HFFc6 (cell line): ENCODE measurements at regions not wholly inside any gene's neighbourhood (a gene's known extent, or its start where the extent isn't known, plus 50 kb on each side); places are given as distances from the start of the nearest gene placed in this dataset.

Source experiments
- DNase-seq: peaks from one replicate; pipeline ENCODE4 v3.0.0-alpha.2; 2018
- H3K27ac Mint-ChIP-seq: 2 replicates; pipeline ENCODE4 v1.8.0; 2020; ENCODE audit warnings: mild to moderate bottlenecking, mixed read lengths
- H3K27me3 Mint-ChIP-seq: 2 replicates; pipeline ENCODE4 v1.8.0; 2021; ENCODE audit warnings: mild to moderate bottlenecking, moderate library complexity, mixed read lengths; ENCODE audit not compliant: insufficient read depth
- H3K36me3 Mint-ChIP-seq: 2 replicates; pipeline ENCODE4 v1.8.0; 2021; ENCODE audit warnings: low read depth, mixed read lengths
- H3K4me1 Mint-ChIP-seq: 2 replicates; pipeline ENCODE4 v1.8.0; 2020; ENCODE audit warnings: low read depth, mixed read lengths
- H3K4me3 Mint-ChIP-seq: 2 replicates; pipeline ENCODE4 v1.8.0; 2020; ENCODE audit warnings: mild to moderate bottlenecking, moderate library complexity, mixed read lengths
- H3K9me3 Mint-ChIP-seq: 2 replicates; pipeline ENCODE4 v1.8.0; 2020; ENCODE audit warnings: mild to moderate bottlenecking, mixed read lengths
- TF ChIP-seq, protein P1 (sequence below): fragments of 200-600 bp; sonication (generic); IDR thresholded peaks from 2 replicates; pipeline ENCODE4 v1.5.0; 2021; ENCODE audit warnings: antibody characterized with exemption, mild to moderate bottlenecking

DNA sequence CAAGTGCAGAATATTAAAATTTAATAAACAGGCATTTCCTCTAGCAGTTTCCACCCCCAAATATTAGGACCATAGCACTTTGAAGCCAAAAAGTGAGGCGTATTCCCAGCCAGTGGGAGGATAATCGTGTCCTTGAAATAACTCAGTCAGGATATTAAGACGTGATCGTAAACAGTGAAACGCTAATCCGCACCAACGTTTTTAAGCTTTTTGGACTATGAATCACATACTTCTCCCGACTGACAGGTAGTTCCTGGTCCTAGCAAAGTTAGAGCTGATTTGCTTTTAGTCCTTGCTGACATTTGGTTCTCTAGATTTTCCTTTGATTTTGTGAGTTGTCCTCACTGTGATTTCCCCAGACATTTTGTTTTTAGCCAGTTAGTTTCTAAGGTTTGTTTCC lies 197.1 kb upstream of the ARHGAP20 start:
- Mint-ChIP-seq H3K9me3 (no peaks in the 10 kb centered on the region), H3K36me3 (no peaks in the 10 kb centered on the region), H3K27ac (no peak overlapping the region), H3K4me3 (no peak overlapping the region), H3K4me1 (peaks cover 25% of the 10 kb centered on the region), H3K27me3 (peaks cover 22% of the 10 kb centered on the region)
- no peak for DNase-seq
- TF ChIP-seq, protein P1, sequence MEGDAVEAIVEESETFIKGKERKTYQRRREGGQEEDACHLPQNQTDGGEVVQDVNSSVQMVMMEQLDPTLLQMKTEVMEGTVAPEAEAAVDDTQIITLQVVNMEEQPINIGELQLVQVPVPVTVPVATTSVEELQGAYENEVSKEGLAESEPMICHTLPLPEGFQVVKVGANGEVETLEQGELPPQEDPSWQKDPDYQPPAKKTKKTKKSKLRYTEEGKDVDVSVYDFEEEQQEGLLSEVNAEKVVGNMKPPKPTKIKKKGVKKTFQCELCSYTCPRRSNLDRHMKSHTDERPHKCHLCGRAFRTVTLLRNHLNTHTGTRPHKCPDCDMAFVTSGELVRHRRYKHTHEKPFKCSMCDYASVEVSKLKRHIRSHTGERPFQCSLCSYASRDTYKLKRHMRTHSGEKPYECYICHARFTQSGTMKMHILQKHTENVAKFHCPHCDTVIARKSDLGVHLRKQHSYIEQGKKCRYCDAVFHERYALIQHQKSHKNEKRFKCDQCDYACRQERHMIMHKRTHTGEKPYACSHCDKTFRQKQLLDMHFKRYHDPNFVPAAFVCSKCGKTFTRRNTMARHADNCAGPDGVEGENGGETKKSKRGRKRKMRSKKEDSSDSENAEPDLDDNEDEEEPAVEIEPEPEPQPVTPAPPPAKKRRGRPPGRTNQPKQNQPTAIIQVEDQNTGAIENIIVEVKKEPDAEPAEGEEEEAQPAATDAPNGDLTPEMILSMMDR, result no peak

DNA sequence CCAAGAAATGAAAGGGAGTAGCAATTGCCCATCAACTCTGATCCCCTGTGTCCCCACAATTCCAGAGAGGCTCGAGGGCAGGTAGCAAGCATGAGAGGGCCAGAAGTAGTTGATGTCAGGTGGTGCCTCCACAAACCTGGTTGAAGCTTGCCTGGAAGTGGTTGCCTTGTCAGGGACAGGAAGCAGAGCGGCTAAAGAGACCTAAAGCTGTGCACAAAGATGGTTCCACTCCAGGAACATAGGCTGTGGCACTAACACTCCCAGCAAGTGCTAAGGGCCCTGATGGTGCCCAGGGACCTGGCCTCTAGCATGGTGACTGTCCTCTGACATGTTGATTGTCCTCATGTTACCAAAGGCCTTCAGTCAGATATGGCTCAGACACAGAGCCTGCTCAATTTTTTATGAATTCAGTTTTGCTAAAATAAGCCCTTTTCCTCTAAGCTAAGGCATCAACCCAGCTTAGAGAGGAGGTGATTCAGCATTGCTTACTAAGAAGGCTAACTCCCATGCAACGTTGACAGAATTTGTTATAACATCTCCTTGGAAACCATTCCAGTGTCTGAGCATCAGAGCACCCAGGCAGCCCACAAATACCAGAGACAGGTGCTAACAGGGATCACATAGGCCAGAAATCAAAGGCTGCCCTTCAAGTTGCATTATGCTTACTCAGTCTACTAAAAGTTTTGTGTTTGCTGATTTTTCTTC lies 196.3 kb upstream of the ARHGAP20 start:
- TF ChIP-seq, protein P1, result no peak
- Mint-ChIP-seq H3K4me1 (peaks cover 33% of the 10 kb centered on the region), H3K9me3 (no peaks in the 10 kb centered on the region), H3K27me3 (peaks cover 26% of the 10 kb centered on the region), H3K27ac (peak overlapping the region; percentile 84), H3K36me3 (no peaks in the 10 kb centered on the region), H3K4me3 (peak overlapping the region; percentile 7; the same call in 1 of the 2 replicates)
- DNase-seq, result peak; percentile 87

DNA sequence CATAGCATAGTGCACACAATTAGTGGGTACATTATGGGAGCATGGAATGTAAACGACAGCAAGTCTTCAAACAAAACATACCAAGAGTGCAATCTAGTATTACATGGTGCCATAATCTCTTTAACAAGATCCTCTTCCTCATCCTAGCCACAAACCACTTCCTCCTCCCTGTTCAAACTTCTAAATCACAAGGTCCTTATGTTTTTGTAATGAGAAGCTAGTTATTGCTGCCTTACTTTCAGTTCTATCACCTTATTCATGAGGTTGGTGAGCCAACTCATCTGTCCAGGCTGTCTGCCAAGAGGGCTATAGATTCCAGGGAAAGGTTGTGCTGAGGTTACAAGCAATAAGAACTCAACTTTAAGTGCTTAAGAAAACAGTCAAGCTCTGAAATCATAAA lies 195.4 kb upstream of the ARHGAP20 start:
- Mint-ChIP-seq H3K9me3 (no peaks in the 10 kb centered on the region), H3K36me3 (no peaks in the 10 kb centered on the region), H3K4me1 (peaks cover 35% of the 10 kb centered on the region), H3K4me3 (peak overlapping the region; percentile 33), H3K27ac (peak overlapping the region; percentile 84), H3K27me3 (peaks cover 26% of the 10 kb centered on the region)
- TF ChIP-seq, protein P1, result no peak
- DNase-seq, result peak; percentile 87

DNA sequence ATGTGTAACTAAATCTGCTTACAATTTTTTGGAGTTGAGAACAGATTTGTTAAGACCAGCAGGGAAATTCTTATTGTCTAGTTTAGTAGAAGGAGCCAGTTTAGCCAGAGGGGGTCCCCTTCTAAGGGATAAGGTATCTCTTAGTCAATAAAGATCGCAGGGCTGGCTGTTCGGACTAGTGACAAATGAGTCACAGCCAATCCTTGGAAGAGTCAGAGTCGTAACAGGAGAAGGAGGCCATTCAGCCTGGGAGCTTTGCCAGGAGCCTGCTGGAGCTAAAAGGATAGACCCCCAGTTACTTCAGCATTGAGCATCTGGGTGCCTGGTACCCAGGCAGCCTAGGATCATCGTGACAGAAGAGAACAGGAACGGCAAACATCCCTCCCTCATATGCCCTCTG lies 191.6 kb upstream of the ARHGAP20 start:
- Mint-ChIP-seq H3K36me3 (no peaks in the 10 kb centered on the region), H3K9me3 (no peaks in the 10 kb centered on the region), H3K4me1 (peaks cover 37% of the 10 kb centered on the region), H3K27ac (no peak overlapping the region), H3K27me3 (peaks cover 25% of the 10 kb centered on the region), H3K4me3 (no peak overlapping the region)
- TF ChIP-seq, protein P1, result no peak
- DNase-seq, result peak; percentile 53

DNA sequence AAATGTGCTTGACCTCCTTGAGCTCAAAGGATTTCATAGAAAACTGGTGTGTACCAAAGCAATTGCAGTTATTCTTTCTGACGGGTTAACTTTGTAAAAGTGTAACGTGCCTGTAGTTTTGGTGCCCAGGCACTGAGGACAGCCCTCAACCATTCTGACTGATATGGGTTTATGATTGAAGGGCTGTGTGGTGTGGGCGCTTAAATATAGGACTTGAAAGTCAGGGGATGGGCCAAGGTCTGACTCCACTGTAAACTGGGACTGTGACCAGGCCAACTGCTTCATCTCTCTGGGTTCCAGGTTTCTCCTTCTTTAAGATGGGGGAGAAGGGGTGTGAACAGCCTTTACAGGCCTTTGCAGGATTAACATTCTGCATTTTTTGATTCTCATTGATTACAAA lies 191.1 kb upstream of the ARHGAP20 start:
- H3K27me3 Mint-ChIP-seq, result peaks cover 25% of the 10 kb centered on the region
- H3K9me3 Mint-ChIP-seq, result no peaks in the 10 kb centered on the region
- no peaks in the 10 kb centered on the region for H3K36me3 Mint-ChIP-seq
- no peak overlapping the region for H3K27ac Mint-ChIP-seq
- peaks cover 32% of the 10 kb centered on the region for H3K4me1 Mint-ChIP-seq
- TF ChIP-seq, protein P1, result no peak
- no peak for DNase-seq
- no peak overlapping the region for H3K4me3 Mint-ChIP-seq
